Fibroblast of villous mesenchyme (primary cell): ENCODE measurements at regions not wholly inside any gene's neighbourhood (a gene's known extent, or its start where the extent isn't known, plus 50 kb on each side); places are given as distances from the start of the nearest gene placed in this dataset.

Experiments
- DNase-seq: peaks from one replicate; pipeline ENCODE4 v3.0.0-alpha.2; 2010; ENCODE audit warnings: low read depth
- H3K4me3 ChIP-seq: 2 replicates; pipeline ENCODE4 v1.5.1; 2011; ENCODE audit warnings: low read depth, mild to moderate bottlenecking, low read length
- TF ChIP-seq, protein P1 (sequence below): IDR thresholded peaks from 2 replicates; pipeline ENCODE4 v1.5.1; 2012; ENCODE audit warnings: low read depth, mild to moderate bottlenecking, low read length; ENCODE audit not compliant: insufficient read depth

DNA sequence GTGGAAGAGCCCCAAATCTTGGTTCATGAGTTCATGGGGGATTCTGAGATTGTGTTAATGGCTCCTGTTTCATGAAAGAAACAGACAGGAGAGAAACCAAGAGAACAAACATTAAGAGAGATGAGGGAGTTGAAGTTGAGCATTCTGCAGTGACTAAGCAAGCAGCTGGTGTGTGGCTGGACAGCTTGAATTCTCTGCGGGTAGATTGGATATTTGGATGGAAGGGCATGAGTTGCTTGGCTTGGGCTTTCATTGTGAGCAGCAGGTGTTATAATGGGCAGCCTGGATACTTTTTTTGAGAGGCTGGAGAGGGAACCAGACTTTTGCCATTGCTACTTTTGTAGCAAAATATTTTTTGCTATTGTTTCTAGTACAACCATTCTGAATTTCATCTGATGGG is 346.8 kb upstream of the SATB1 start:
- DNase-seq = no peak
- H3K4me3 ChIP-seq = no peak overlapping the region
- TF ChIP-seq, protein P1, sequence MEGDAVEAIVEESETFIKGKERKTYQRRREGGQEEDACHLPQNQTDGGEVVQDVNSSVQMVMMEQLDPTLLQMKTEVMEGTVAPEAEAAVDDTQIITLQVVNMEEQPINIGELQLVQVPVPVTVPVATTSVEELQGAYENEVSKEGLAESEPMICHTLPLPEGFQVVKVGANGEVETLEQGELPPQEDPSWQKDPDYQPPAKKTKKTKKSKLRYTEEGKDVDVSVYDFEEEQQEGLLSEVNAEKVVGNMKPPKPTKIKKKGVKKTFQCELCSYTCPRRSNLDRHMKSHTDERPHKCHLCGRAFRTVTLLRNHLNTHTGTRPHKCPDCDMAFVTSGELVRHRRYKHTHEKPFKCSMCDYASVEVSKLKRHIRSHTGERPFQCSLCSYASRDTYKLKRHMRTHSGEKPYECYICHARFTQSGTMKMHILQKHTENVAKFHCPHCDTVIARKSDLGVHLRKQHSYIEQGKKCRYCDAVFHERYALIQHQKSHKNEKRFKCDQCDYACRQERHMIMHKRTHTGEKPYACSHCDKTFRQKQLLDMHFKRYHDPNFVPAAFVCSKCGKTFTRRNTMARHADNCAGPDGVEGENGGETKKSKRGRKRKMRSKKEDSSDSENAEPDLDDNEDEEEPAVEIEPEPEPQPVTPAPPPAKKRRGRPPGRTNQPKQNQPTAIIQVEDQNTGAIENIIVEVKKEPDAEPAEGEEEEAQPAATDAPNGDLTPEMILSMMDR = no peak

DNA sequence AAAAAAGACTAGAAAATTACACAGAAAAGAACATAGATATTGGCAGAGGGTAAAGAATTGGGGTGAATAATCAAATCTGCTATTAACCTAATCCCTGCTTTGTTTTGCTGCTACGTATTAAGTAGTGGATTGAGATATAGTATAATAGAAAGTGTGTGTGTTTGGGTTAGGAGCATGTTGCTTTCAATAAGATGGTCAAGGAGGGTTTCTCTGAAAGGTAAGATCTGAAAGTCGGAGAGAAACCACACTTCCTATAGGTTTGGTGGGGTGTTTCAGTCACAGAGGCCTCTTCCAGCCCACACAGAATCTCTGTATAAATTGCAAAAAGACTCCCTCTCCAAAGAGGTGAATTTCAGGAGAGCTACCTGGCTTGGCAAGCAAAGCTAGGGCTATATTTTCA is 345.7 kb upstream of the SATB1 start:
- TF ChIP-seq, protein P1 = no peak
- no peak for DNase-seq
- H3K4me3 ChIP-seq = no peak overlapping the region

DNA sequence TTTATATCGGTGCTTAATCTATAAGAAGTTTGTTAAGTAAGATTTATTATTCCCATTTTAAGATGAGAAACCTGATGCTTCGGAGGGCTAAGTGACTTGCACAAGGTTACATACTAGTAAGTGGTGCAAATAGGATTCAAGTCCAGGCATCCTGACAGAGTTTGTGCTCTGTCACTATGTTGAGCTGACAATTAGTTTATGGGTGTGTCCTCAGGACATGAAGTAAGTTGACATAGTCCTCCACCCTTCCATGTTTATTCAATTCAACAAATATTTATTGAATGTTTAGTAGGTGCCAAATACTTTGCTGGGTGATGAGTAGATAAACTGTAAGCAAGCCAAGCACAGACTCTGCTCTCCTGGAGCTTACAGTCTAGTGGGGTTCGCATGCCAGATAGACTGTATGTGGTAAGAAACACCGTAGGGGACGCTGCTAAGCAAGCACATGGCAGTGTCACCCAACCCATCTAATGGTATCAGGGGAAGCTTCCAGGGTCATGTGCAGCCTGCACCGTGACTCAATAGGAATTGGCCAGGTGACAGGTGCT is 342.7 kb upstream of the SATB1 start:
- no peak for DNase-seq
- TF ChIP-seq, protein P1 = no peak
- no peak overlapping the region for H3K4me3 ChIP-seq

DNA sequence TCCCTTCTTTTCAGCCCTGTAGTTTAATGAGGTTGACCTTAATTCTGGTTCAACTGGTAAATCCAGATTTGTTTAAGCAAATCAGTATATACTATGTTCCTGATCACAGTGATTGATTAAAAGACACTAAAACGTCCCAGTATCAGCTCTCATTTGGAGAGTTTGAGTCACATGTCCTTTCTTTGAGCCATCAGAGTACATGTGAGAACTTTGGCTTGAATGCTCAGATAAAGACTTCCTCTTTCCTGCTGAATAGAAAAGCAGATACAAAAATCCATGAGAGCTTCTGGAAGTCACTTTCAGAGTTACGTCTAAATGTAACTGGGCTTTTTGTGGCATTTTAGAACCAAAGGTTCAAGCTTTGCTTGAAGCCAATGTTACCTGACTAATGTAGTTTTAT is 341.8 kb upstream of the SATB1 start:
- H3K4me3 ChIP-seq = no peak overlapping the region
- TF ChIP-seq, protein P1 = no peak
- no peak for DNase-seq

DNA sequence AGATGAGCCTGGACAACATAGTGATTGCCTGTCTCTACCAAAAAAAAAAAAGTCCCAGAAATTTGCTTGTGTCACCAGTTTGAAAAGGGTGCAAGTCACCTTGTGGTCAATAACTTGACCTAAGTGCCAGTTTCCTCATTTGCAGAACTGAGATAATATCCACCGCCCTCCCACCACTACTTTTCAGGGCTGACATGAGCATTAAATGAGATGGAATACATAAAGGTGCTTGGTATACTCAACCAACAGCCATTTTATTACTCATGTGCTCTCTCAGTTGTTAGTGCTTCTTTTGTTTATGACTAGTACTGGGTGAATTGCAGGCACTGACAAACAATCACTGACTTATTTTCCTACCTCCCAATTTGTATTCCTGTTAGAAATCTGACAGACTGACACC is 340.5 kb upstream of the SATB1 start:
- TF ChIP-seq, protein P1 = no peak
- no peak for DNase-seq
- H3K4me3 ChIP-seq = no peak overlapping the region

DNA sequence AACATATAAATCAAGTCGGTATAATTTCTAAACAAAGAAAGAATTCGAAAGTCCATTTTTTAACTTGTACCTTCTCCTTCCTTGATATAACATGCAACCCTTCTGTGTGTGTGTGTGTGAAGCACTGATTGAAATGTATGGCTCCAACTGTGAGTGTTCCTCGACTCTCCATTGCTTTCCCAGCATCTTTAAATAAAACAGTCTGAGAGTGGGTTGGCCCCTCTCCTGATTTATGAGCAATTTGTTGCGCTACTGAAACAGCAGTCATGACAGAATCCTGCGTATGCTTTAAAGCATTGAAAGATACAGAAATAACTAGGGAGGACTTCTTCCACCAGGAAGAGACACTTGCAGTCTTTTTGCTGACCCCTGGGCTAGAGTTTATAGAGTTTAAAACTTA is 340.0 kb upstream of the SATB1 start:
- no peak for DNase-seq
- H3K4me3 ChIP-seq = no peak overlapping the region
- TF ChIP-seq, protein P1 = no peak

DNA sequence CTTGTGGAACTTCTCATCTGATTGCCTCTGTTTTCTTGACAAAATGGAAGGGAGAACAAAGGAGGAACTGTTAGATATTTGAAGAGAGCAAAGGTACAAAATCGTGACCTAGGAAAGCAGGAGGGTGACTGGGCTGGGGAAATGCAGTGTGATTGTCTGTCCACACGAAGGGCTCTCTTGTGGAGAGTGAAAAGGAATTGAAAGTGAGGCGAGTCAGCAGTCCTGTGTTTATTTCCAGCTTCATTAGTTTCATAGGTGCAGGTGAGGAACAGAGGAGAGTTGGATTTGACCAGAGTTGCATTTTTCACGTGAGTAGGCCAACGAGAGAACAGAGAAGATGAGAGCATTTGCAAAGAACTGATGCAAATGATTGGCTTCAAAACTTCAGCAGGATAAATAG is 336.4 kb upstream of the SATB1 start:
- TF ChIP-seq, protein P1 = no peak
- no peak overlapping the region for H3K4me3 ChIP-seq
- no peak for DNase-seq
